Midbrain (tissue), 1 donor: ENCODE measurements at regions not wholly inside any gene's neighbourhood (a gene's known extent, or its start where the extent isn't known, plus 50 kb on each side); places are given as distances from the start of the nearest gene placed in this dataset.
"Not testable (repeated sequence)": the region's sequence is repeated elsewhere in the genome, so short reads cannot be mapped to it uniquely, and the experiment has no call there.

Source experiments
- DNase-seq: peaks from one replicate; lab custom pipeline; 2025; lab: John Stamatoyannopoulos, UW

DNA sequence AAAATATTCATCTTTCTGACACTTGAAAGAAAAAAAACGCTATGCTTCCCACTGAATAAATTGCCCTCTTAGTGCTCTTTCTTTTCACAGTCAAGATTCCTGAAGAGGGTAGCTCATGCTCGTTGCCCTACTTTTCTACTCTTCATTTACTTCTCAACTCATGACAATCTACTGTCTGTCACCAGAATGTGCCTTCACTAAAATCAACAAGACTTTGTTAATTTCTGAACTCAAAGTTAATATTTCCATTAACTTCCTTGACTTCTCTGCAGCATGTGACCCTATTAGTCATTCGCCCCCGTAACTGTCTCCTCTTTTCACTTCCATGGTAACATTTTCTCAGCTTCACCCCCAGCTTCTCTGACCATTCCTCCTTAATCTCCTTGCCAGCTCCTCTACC lies 98.9 kb upstream of the MAPRE2 start:
- no peak for DNase-seq

- no peak for DNase-seq
These were observed 98.2 kb upstream of the MAPRE2 start for GRCh38 chr18:34942975-34943374.

- no peak for DNase-seq
These were observed 97.6 kb upstream of the MAPRE2 start for GRCh38 chr18:34943587-34943986.

GRCh38 chr18:34947711-34948125 lies 93.5 kb upstream of the MAPRE2 start:
- DNase-seq = peak; percentile 35

DNA sequence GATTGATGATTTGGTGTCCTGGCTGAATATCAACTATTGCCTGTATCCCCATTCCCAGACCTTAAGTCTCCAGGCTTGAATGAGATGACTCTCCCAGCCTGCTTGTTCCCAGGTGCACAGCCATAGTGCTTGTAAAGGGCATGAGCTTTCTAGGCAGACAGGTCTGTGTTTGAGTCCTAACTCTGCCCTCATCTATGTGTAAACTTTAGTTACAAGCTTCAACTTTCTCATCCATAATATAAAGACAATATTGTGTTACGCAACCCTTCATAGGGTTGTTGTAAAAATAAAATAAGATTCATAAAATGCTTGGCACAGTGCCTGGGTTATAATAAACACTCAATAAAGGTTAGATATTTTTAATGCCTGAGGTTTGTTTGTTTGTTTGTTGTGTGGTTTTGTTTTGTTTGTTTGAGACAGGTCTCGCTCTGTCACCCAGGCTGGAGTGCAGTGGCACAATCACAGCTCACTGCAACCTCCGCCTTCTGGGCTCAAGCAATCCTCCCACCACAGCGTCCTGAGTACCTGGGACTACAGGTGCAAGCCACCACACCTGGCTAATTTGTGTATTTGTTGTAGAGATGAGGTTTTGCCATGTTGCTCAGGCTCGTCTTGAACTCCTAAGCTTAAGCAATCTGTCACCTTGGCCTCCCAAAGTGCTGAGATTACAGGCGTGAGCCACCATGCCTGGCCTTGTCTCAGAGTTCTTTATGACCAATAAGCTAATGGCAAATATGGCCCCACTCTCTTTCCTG lies 89.4 kb upstream of the MAPRE2 start:
- no peak for DNase-seq

- DNase-seq = no peak
These were observed 88.0 kb upstream of the MAPRE2 start for GRCh38 chr18:34953212-34953611.

DNA sequence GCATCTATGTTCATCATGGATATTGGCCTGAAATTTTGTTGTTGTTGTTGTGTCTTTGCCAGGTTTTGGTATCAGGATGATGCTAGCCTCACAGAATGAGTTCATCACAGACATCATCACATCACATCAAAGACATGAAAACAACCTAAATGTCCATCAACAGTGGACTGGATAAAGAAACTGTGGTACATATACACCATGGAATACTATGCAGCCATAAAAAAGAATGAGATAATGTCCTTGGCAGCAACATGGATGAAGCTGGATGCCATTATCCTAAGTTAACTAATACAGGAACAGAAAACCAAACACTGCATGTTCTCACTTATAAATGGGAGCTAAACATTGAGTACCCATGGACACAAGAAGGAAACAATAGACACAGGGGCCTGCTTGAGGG lies 85.7 kb upstream of the MAPRE2 start:
- DNase-seq = not testable (repeated sequence)

DNA sequence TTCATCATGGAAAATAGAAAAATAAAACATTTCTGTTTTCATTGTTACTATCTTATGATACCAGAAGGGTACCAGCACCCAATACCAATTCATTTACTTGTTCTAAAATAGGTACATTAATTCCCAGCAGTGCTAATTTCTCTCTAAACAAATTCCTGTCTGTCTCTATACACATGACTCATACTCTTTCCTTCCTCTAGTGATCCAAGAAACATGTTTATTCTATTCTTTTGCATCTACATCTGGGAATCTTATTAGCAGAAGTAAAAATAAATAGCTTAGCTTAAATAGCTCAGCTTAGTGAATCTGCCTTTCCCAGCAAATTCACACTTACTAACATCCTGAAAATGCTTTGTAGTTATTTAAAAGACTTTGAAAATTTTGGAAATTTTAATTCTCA lies 84.5 kb upstream of the MAPRE2 start:
- no peak for DNase-seq

DNA sequence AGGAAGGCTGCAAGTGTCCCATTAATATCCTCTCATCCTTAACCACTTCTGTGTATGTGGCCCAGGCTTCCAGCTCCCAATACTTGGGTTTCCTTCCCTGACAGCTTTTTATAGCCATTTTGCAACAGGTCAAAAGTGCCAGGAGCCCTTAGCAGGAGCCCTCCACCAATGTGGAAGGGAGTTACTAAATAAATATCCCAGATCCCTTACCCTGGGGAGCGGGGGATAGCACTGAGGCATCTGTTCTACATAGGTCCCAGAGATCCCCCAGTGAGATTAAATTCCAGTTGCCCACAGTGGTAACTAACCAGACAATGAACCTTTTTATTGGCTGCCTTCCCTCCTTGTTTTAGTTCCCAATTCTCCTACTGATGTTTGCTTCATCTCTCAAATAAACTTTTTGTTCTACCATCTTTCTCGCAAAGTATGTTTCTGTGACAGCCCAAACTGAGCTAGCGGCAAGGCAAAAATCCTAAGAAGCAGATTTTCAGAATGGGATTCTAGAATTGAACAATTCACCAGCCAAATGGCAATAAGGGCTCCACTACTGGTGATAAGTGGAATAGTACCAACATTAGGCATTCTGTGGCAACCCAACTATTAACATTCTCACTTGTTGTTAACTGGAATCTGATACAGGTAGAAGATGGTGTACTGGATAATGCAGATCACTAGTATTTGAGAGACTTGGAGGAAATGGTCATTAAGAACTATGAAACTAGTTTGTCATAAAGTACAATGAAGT lies 83.9 kb upstream of the MAPRE2 start:
- no peak for DNase-seq

GRCh38 chr18:34957864-34958259 lies 83.4 kb upstream of the MAPRE2 start:
- DNase-seq = no peak

- no peak for DNase-seq
These were observed 81.9 kb upstream of the MAPRE2 start for GRCh38 chr18:34959211-34959829.

DNA sequence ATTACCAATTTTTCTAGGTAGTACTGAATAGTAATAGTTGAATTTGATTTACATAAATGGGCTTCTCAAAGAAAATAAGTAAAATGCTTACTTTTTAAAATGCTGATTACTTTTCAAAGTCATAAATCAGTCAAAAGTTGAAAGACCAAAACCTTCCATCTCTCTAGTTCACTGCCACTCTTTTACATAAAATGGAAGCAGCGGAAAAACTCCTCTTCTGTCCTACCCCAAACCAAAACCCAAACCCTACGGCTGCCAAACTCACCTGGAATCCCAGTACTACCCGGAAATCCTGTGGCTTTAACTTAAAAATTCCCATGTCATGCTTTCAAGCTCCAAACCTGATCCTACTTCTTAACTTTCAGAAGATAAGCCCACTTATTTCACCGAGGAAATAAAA lies 81.2 kb upstream of the MAPRE2 start:
- no peak for DNase-seq

- no peak for DNase-seq
These were observed 76.1 kb upstream of the MAPRE2 start for GRCh38 chr18:34965108-34965507.

GRCh38 chr18:34965566-34965965 lies 75.6 kb upstream of the MAPRE2 start:
- DNase-seq = no peak

DNA sequence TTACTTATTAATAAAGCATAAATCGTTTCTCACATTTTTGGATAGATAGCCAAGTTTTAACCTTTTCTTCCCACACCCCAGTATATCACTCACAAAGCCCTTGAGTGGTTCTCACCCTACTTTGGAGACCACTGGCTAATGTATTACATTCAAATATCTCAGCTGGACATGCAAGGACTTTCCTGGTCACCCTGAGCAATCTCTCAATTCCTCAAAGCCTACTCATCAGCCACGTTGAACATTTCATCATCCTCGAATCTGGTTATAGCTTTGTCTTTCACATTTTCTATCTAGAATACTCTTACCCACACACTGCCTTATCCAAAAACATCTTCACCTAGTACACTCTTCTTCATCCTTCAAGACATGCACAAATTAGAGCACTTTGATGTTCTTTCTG lies 71.1 kb upstream of the MAPRE2 start:
- no peak for DNase-seq

DNA sequence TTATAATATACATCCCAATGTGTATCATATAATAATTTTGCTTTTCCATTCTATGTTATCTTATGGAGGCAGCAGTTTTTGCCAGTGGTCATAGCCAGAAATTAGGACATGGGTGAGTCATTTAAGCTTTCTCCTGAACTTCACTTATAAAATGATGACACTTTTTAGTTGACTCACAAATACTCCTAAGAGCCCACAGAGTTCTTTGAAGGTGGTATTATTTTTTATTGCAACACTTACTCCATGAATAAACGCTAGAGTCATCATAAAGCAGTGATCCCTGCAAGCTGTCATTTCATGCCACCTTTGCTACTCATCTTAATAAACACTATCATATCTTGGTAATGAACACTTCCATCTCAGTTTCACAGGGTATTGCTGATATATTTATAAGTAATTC lies 69.9 kb upstream of the MAPRE2 start:
- no peak for DNase-seq

- no peak for DNase-seq
These were observed 68.3 kb upstream of the MAPRE2 start for GRCh38 chr18:34972765-34973414.

DNA sequence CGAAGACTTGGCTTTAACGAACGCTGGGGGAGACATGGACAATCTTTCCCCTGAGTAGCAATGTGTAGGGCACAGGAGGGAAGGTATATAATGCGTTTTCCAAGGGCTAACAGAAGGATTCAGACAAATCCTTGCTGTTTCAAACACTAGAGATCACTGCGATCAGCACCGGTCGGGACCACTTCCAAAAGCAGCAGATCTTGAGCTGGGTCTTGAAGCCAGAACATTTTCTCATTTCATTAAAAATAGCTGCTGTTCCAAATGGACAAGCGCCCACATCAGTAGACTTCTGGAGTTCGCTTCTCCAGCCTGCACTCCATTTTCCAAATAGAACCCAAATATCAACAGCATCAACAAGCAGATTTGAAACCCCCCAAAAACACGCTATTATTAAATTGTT lies 65.1 kb upstream of the MAPRE2 start:
- DNase-seq = no peak

GRCh38 chr18:34976534-34976898 lies 64.7 kb upstream of the MAPRE2 start:
- no peak for DNase-seq

DNA sequence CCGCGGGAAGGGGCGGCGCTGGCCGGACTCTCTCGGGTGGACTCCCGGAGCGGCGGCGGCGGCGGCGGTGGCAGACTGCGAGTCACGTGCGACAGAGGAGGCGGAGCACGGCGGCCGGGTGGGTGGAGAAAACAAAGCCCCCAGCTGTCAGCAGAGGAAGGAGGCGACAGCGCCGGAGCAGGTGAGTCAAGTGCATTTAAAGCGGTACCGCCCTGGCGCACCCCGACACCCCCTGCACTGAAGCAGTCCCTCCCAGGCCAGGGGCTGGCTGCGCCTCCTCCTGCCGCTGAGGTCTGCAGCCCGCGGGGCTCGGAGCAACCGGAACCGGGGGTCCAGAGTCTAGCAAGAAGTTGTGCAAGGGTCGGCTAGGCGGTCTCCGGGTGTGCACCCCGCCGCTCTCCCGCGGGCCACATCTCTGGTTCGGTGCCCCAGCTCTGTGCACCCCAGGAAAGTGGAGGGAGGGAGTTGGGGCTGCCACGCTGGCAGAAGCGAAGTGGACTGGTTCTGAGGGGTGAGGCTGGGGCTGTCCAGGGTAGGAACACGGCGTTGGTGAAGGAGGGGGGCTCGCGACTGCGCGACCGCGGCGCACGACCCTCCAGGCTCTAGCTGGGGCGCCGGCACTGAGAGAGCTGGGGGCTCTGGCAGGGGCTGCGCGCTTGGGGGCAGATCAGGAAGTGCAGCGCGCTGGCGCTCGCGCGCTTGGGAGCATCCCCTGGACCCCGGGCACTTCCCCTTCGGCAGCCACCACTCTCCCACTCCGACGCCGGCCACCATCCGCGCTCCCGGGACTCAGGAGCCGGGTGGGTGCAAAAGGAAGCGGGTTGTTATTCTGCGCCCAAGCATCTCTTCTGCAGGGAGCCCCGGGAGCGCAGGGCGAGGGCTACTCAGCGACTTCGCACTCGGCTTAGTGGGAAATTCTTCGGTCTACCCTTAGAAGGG lies 64.0 kb upstream of the MAPRE2 start:
- DNase-seq = peak; percentile 84

DNA sequence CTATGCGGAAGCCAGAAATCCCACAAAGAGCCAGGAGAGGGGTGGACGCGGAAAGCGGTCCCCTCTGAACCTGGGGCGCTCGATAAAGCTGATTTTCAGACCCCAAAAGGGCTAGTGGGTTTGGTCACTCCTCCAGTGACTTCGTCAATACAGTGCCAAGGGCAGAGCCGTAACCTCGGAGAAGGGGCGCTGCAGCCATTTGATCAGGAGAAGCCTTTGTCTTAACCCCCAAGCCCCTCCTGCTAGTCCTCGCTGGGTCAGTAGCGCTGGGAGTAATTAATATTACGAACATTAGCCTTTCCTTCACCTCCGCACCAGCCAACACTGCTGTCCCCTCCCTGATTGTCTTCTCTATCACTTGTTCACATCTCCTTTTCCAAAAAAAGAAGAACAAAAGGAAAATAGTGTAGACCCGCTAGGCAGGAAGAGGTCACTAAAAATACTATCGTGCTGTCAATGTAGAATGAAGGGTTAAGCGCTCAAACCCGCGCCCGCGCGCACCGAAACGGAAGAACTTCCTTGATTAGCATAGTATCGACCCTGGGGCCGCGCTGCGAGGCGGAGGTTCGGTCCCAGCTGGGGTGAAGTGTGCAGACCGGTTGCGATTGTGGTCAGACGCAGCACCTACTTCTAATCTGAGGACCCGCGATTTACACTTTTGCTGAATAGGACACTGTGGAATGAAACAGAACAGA lies 63.2 kb upstream of the MAPRE2 start:
- DNase-seq = peak; percentile 74
